ENCODE measurements at regions not wholly inside any gene's neighbourhood (a gene's known extent, or its start where the extent isn't known, plus 50 kb on each side); places are given as distances from the start of the nearest gene placed in this dataset.

DNA sequence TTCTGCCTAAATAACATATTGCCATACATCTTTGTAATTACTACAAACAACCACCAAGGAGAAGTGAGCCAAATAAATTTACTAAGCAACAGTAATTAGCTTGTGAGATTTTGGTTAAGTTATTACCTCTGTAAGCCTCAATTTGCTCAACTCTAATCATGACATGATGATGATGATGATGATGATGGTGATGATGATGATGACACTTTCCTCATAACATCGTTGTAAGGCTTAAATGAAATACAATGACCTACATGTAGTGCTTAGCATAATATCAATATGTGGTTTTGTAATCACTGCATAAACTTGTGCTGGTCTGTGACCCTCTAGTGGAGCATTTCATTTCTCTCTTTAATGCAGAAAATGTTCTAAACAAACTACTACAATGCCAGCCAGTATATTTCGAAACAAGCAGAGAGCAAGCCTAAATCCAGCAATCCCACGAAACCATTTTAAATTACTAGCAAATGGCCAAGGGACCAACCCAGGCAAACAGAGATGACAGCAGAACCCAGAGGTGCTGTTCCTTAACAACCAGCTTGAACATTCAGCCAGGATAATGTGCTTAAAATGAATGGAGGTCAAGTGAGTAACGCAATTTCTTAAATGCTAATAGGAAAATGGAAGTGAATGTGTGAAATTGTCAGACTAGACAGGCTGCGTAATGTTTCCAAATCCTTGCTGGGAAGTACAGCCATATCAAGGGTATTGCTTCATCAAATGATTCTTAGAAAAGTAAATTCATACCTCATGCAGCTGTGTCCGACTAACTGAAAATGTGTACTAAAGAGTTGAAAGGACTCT, 281.9 kb upstream of the PUM3 start:
- no peaks in the 10 kb centered on the region for H3K4me1 ChIP-seq
- H3K9me3 ChIP-seq, result no peaks in the 10 kb centered on the region
- TF ChIP-seq POLR2A (IDR thresholded peaks at IDR 0.05), result no peak
- TF ChIP-seq POLR2AphosphoS5 (IDR thresholded peaks at IDR 0.05), result no peak
- TF ChIP-seq, protein P1, sequence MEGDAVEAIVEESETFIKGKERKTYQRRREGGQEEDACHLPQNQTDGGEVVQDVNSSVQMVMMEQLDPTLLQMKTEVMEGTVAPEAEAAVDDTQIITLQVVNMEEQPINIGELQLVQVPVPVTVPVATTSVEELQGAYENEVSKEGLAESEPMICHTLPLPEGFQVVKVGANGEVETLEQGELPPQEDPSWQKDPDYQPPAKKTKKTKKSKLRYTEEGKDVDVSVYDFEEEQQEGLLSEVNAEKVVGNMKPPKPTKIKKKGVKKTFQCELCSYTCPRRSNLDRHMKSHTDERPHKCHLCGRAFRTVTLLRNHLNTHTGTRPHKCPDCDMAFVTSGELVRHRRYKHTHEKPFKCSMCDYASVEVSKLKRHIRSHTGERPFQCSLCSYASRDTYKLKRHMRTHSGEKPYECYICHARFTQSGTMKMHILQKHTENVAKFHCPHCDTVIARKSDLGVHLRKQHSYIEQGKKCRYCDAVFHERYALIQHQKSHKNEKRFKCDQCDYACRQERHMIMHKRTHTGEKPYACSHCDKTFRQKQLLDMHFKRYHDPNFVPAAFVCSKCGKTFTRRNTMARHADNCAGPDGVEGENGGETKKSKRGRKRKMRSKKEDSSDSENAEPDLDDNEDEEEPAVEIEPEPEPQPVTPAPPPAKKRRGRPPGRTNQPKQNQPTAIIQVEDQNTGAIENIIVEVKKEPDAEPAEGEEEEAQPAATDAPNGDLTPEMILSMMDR (IDR thresholded peaks at IDR 0.05), result no peak
- no peak overlapping the region for H3K27ac ChIP-seq
- no peaks in the 10 kb centered on the region for H3K27me3 ChIP-seq
- DNase-seq (ENCODE audit: low spot score in 2 of 2), result no peak
- intact Hi-C loops (cut with DNase I; ENCODE audit: low total_unique reads), result no loop called here
- H3K4me3 ChIP-seq, result no peak overlapping the region
- no peaks in the 10 kb centered on the region for H3K36me3 ChIP-seq

DNA sequence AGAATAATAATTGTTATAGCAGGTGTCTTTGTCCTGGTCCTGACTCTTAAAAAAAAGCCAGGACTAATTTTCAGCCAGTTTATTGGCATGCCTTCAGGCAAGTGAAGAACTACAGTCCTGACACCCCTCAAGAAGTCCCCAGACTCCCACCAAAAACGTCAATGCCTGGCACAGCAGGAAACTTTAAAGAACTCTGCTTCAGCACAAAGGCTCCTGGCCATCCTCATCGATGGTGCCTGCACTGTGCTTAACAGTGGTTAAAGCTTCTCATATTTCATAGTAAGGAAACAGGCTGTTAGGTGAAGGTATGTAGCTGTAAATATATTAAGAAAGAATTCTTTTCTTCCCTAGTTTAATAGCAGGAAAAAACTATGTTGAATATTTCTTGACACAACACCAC, 280.1 kb upstream of the PUM3 start:
- H3K9me3 ChIP-seq, result no peaks in the 10 kb centered on the region
- no peaks in the 10 kb centered on the region for H3K4me1 ChIP-seq
- no peaks in the 10 kb centered on the region for H3K36me3 ChIP-seq
- no peak for DNase-seq (ENCODE audit: low spot score in 2 of 2)
- no peak overlapping the region for H3K4me3 ChIP-seq
- intact Hi-C loops (cut with DNase I; ENCODE audit: low total_unique reads), result no loop called here
- no peak overlapping the region for H3K27ac ChIP-seq
- H3K27me3 ChIP-seq, result no peaks in the 10 kb centered on the region
- TF ChIP-seq, protein P1 (IDR thresholded peaks at IDR 0.05), result no peak
- TF ChIP-seq POLR2A (IDR thresholded peaks at IDR 0.05) (no peak), POLR2AphosphoS5 (IDR thresholded peaks at IDR 0.05) (no peak)

DNA sequence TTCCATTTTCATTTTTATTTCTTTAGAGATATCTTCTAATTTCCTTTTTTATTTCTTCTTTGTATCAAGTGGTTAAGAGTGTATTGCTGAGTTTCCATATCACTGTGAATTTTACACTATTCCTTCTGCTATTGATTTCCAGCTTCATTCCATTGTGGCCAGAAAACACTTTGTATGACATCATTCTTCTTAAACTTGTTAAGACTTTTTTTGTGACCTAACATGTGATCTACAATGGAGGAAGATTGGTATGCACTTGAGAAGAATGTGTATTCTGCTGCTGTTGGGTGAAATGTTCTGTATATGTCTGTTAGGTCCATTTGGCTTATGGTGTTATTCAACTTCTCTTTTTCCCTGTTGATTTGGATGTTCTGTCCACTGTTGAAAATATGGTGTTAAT, 274.2 kb upstream of the PUM3 start:
- no peak overlapping the region for H3K4me3 ChIP-seq
- no peaks in the 10 kb centered on the region for H3K36me3 ChIP-seq
- no peaks in the 10 kb centered on the region for H3K4me1 ChIP-seq
- no peak for TF ChIP-seq POLR2AphosphoS5 (IDR thresholded peaks at IDR 0.05)
- TF ChIP-seq POLR2A (IDR thresholded peaks at IDR 0.05), result no peak
- TF ChIP-seq, protein P1 (IDR thresholded peaks at IDR 0.05), result no peak
- H3K27me3 ChIP-seq, result no peaks in the 10 kb centered on the region
- no peak for DNase-seq (ENCODE audit: low spot score in 2 of 2)
- no peak overlapping the region for H3K27ac ChIP-seq
- H3K9me3 ChIP-seq, result peaks cover 0 to 10% of the 10 kb centered on the region in 2 donors
- intact Hi-C loops (cut with DNase I; ENCODE audit: low total_unique reads), result loop anchor here (2.0 kb wide), 1 partner anchor 31 kb away; no protein-coding TSS in a partner anchor

DNA sequence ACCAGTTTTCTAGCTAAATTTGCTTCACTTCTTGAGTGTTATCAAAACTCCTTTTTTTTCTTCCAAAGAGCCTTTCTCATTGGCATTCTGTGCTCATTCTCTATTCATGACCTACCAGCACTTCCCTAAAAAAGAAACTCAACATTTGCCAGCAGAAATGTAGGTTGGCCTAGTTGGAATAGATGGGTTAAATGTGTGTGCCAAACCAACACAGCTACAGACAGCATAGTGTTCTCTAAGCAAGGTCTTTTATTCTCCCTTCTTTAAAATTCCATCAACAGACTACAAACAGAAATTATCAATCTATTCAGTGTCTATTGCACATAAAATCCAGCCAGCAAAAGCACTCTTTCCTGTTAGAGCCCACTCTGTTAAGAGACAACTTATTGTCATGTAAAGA, 255.8 kb upstream of the PUM3 start:
- Histone ChIP-seq H3K36me3 (no peaks in the 10 kb centered on the region), H3K27me3 (no peaks in the 10 kb centered on the region), H3K4me3 (no peak overlapping the region), H3K4me1 (no peaks in the 10 kb centered on the region), H3K27ac (no peak overlapping the region), H3K9me3 (no peaks in the 10 kb centered on the region)
- intact Hi-C loops (cut with DNase I; ENCODE audit: low total_unique reads), result no loop called here
- DNase-seq (ENCODE audit: low spot score in 2 of 2), result no peak
- TF ChIP-seq POLR2A (IDR thresholded peaks at IDR 0.05), result no peak
- TF ChIP-seq POLR2AphosphoS5 (IDR thresholded peaks at IDR 0.05), result no peak
- TF ChIP-seq, protein P1 (IDR thresholded peaks at IDR 0.05), result no peak

DNA sequence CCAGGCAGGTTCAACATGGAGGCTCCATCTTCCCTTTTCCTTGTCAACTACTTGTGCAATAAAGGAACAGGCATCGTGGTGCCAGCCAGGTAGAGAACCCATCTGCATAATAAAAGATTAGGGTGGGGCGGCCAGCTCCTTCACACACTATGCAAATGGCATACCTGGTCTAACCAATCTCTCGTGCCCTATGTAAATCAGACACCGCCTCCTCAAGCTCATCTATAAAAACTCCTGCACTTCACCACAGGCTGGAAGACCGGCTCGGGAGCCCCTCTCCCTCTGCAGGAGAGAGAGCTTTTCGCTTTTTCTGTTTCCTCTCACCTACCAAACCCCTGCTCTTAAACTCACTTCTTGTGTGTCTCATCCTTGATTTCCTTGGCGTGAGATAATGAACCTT, 244.3 kb upstream of the PUM3 start:
- H3K27me3 ChIP-seq, result no peaks in the 10 kb centered on the region
- H3K27ac ChIP-seq, result no peak overlapping the region
- no peak for DNase-seq (ENCODE audit: low spot score in 2 of 2)
- H3K4me3 ChIP-seq, result no peak overlapping the region
- H3K36me3 ChIP-seq, result no peaks in the 10 kb centered on the region
- intact Hi-C loops (cut with DNase I; ENCODE audit: low total_unique reads), result no loop called here
- H3K9me3 ChIP-seq, result peaks cover 0 to 5% of the 10 kb centered on the region in 2 donors
- no peaks in the 10 kb centered on the region for H3K4me1 ChIP-seq
- TF ChIP-seq POLR2AphosphoS5 (IDR thresholded peaks at IDR 0.05) (no peak), POLR2A (IDR thresholded peaks at IDR 0.05) (no peak)
- TF ChIP-seq, protein P1 (IDR thresholded peaks at IDR 0.05), result no peak
